OCI-LY1 (cell line): ENCODE measurements at regions not wholly inside any gene's neighbourhood (a gene's known extent, or its start where the extent isn't known, plus 50 kb on each side); places are given as distances from the start of the nearest gene placed in this dataset.

Experiments used
- H2AFZ ChIP-seq: fragments of 200-600 bp; sonication (generic), shearing (Covaris generic); 2 replicates; pipeline ENCODE4 v1.6.0; 2014; ENCODE audit warnings: antibody characterized with exemption, mild to moderate bottlenecking, low read length
- H3F3A ChIP-seq: fragments of 200-600 bp; sonication (generic), shearing (Covaris generic); 2 replicates; pipeline ENCODE4 v1.6.0; 2014; ENCODE audit warnings: mild to moderate bottlenecking, antibody characterized with exemption, low read length, moderate library complexity; ENCODE audit not compliant: insufficient read depth
- H3K27ac ChIP-seq: fragments of 200-600 bp; sonication (generic); 2 replicates; pipeline ENCODE4 v1.5.1; 2014; ENCODE audit warnings: low read length, mixed run types, mild to moderate bottlenecking, low read depth; ENCODE audit not compliant: poor library complexity, severe bottlenecking
- H3K27me3 ChIP-seq: fragments of 200-600 bp; sonication (generic); 2 replicates; pipeline ENCODE4 v1.6.0; 2014; ENCODE audit warnings: antibody characterized with exemption, mild to moderate bottlenecking, low read length, moderate library complexity; ENCODE audit not compliant: insufficient read depth
- H3K36me3 ChIP-seq: fragments of 200-600 bp; sonication (generic); 2 replicates; pipeline ENCODE4 v1.6.1; 2014; ENCODE audit warnings: mild to moderate bottlenecking, antibody characterized with exemption, low read length, moderate library complexity, mixed read lengths; ENCODE audit not compliant: insufficient read depth
- H3K4me1 ChIP-seq: fragments of 200-600 bp; sonication (generic); 2 replicates; pipeline ENCODE4 v1.5.1; 2014; ENCODE audit warnings: mild to moderate bottlenecking, low read length, moderate library complexity; ENCODE audit not compliant: insufficient read depth, severe bottlenecking
- H3K4me2 ChIP-seq: fragments of 200-600 bp; sonication (generic), shearing (Covaris generic); 2 replicates; pipeline ENCODE4 v1.6.1; 2014; ENCODE audit warnings: low read length
- H3K4me3 ChIP-seq: fragments of 200-600 bp; sonication (generic); 2 replicates; pipeline ENCODE4 v1.5.1; 2014; ENCODE audit warnings: low read length, low read depth, mild to moderate bottlenecking, mixed read lengths; ENCODE audit not compliant: poor library complexity, severe bottlenecking
- H3K79me2 ChIP-seq: fragments of 200-600 bp; shearing (Covaris generic); 2 replicates; pipeline ENCODE4 v1.6.1; 2016; ENCODE audit warnings: mixed run types, low read length, mixed read lengths; ENCODE audit not compliant: insufficient read depth
- H3K9ac ChIP-seq: fragments of 200-600 bp; sonication (generic), shearing (Covaris generic); 2 replicates; pipeline ENCODE4 v1.6.1; 2014; ENCODE audit warnings: mild to moderate bottlenecking, low read length, mixed read lengths
- H3K9me2 ChIP-seq: fragments of 200-600 bp; sonication (generic), shearing (Covaris generic); 2 replicates; pipeline ENCODE4 v1.6.1; 2014; ENCODE audit warnings: low read depth, mild to moderate bottlenecking, low read length, mixed read lengths
- H3K9me3 ChIP-seq: fragments of 200-600 bp; shearing (Covaris generic); 2 replicates; pipeline ENCODE4 v1.6.1; 2014; ENCODE audit warnings: low read length, mixed read lengths
- H4K20me1 ChIP-seq: fragments of 200-600 bp; sonication (generic), shearing (Covaris generic); 2 replicates; pipeline ENCODE4 v1.6.0; 2016; ENCODE audit warnings: mild to moderate bottlenecking, low read length; ENCODE audit not compliant: insufficient read depth
- CTCF ChIP-seq: fragments of 200-600 bp; sonication (generic), shearing (Covaris generic); IDR thresholded peaks from 2 replicates; pipeline ENCODE4 v1.5.1; 2017; ENCODE audit warnings: mild to moderate bottlenecking, antibody characterized with exemption, low read length, moderate library complexity, mixed read lengths
- EZH2 ChIP-seq: fragments of 200-600 bp; sonication (generic), shearing (Covaris generic); IDR thresholded peaks from 2 replicates; pipeline ENCODE4 v1.8.0; 2017; ENCODE audit warnings: borderline replicate concordance, mixed run types, mild to moderate bottlenecking, antibody characterized with exemption, low read length, moderate library complexity, mixed read lengths

GRCh38 chr9:109728686-109729300 is 51.2 kb upstream of the PALM2AKAP2 start:
- no peak overlapping the region for H3K4me3 ChIP-seq
- H3F3A ChIP-seq, result no peaks in the 10 kb centered on the region
- H3K36me3 ChIP-seq, result no peaks in the 10 kb centered on the region
- H3K79me2 ChIP-seq, result no peaks in the 10 kb centered on the region
- H3K4me2 ChIP-seq, result no peak overlapping the region
- H4K20me1 ChIP-seq, result no peaks in the 10 kb centered on the region
- H3K9me3 ChIP-seq, result no peaks in the 10 kb centered on the region
- no peak overlapping the region for H3K9ac ChIP-seq
- H3K27ac ChIP-seq, result no peak overlapping the region
- H3K9me2 ChIP-seq, result no peaks in the 10 kb centered on the region
- no peaks in the 10 kb centered on the region for H3K4me1 ChIP-seq
- H2AFZ ChIP-seq, result no peak overlapping the region
- no peaks in the 10 kb centered on the region for H3K27me3 ChIP-seq
- no peak for TF ChIP-seq CTCF
- no peak for TF ChIP-seq EZH2

- no peak for TF ChIP-seq EZH2
- no peak for TF ChIP-seq CTCF
- no peaks in the 10 kb centered on the region for H4K20me1 ChIP-seq
Observed at GRCh38 chr9:109729513-109729912, 50.5 kb upstream of the PALM2AKAP2 start.

More at GRCh38 chr9:109729513-109729912, 50.5 kb upstream of the PALM2AKAP2 start:
- no peaks in the 10 kb centered on the region for H3K27me3 ChIP-seq
- H3K4me3 ChIP-seq, result no peak overlapping the region
- H3K9me2 ChIP-seq, result no peaks in the 10 kb centered on the region
- no peak overlapping the region for H2AFZ ChIP-seq
- no peak overlapping the region for H3K9ac ChIP-seq
- H3K79me2 ChIP-seq, result no peaks in the 10 kb centered on the region
- no peaks in the 10 kb centered on the region for H3K9me3 ChIP-seq
- no peak overlapping the region for H3K4me2 ChIP-seq
- no peak overlapping the region for H3K27ac ChIP-seq
- no peaks in the 10 kb centered on the region for H3K4me1 ChIP-seq
- no peaks in the 10 kb centered on the region for H3K36me3 ChIP-seq
- no peaks in the 10 kb centered on the region for H3F3A ChIP-seq
